Hematopoietic multipotent progenitor cell (in vitro differentiated cells): ENCODE measurements at regions not wholly inside any gene's neighbourhood (a gene's known extent, or its start where the extent isn't known, plus 50 kb on each side); places are given as distances from the start of the nearest gene placed in this dataset.

Experiments used
- DNase-seq, 3 donors: peaks; one replicate each; pipeline ENCODE4 v3.0.0-alpha.2; 2011 to 2015; ENCODE audit warnings: low read depth in 2 of 3, low spot score in 2 of 3

- no peak for DNase-seq
Observed at GRCh38 chr2:104384961-104385360, 469.0 kb upstream of the POU3F3 start.

- no peak for DNase-seq
Observed at GRCh38 chr2:104385743-104386142, 468.2 kb upstream of the POU3F3 start.

- no peak for DNase-seq
Observed at GRCh38 chr2:104388296-104388695, 465.6 kb upstream of the POU3F3 start.

GRCh38 chr2:104402825-104403224 lies 451.1 kb upstream of the POU3F3 start:
- no peak for DNase-seq

GRCh38 chr2:104404526-104404925 lies 449.4 kb upstream of the POU3F3 start:
- DNase-seq, result no peak

- DNase-seq, result no peak
Observed at GRCh38 chr2:104405623-104406022, 448.3 kb upstream of the POU3F3 start.

- DNase-seq, result no peak
Observed at GRCh38 chr2:104406261-104406726, 447.6 kb upstream of the POU3F3 start.

GRCh38 chr2:104407641-104408040 lies 446.3 kb upstream of the POU3F3 start:
- no peak for DNase-seq

GRCh38 chr2:104408266-104408665 lies 445.6 kb upstream of the POU3F3 start:
- DNase-seq, result no peak

- DNase-seq, result no peak
Observed at GRCh38 chr2:104410136-104410535, 443.8 kb upstream of the POU3F3 start.

- peak in 2 of 3 donors; percentile 22 to 64 for DNase-seq
Observed at GRCh38 chr2:104412384-104412783, 441.5 kb upstream of the POU3F3 start.

GRCh38 chr2:104413890-104414289 lies 440.0 kb upstream of the POU3F3 start:
- no peak for DNase-seq

- no peak for DNase-seq
Observed at GRCh38 chr2:104415284-104415683, 438.6 kb upstream of the POU3F3 start.

GRCh38 chr2:104416339-104417000 lies 437.4 kb upstream of the POU3F3 start:
- no peak for DNase-seq

- DNase-seq, result no peak
Observed at GRCh38 chr2:104420420-104420819, 433.5 kb upstream of the POU3F3 start.

GRCh38 chr2:104420953-104421352 lies 433.0 kb upstream of the POU3F3 start:
- no peak for DNase-seq

- no peak for DNase-seq
Observed at GRCh38 chr2:104425850-104426595, 427.9 kb upstream of the POU3F3 start.

- no peak for DNase-seq
Observed at GRCh38 chr2:104428155-104428554, 425.8 kb upstream of the POU3F3 start.

- DNase-seq, result no peak
Observed at GRCh38 chr2:104429639-104430358, 424.1 kb upstream of the POU3F3 start.

GRCh38 chr2:104430359-104430740 lies 423.6 kb upstream of the POU3F3 start:
- DNase-seq, result no peak

- DNase-seq, result no peak
Observed at GRCh38 chr2:104430852-104431251, 423.1 kb upstream of the POU3F3 start.

GRCh38 chr2:104431701-104432121 lies 422.2 kb upstream of the POU3F3 start:
- DNase-seq, result no peak
